ENCODE measurements at regions not wholly inside any gene's neighbourhood (a gene's known extent, or its start where the extent isn't known, plus 50 kb on each side); places are given as distances from the start of the nearest gene placed in this dataset.

- no peak for DNase-seq (ENCODE audit: low read depth)
- TF ChIP-seq CTCF (IDR thresholded peaks at IDR 0.05; ENCODE audit: low read depth, low read length) (no peak), POLR2A (IDR thresholded peaks at IDR 0.05; ENCODE audit: extremely low read depth, insufficient read length) (no peak), MYC (IDR thresholded peaks at IDR 0.05; ENCODE audit: low read depth, low read length) (no peak), MAX (IDR thresholded peaks at IDR 0.05; ENCODE audit: low read depth, low read length) (no peak)
- H3K4me3 ChIP-seq (ENCODE audit: low read depth, low read length) = no peak overlapping the region
Observed at GRCh38 chr5:26641492-26641891, 396.9 kb downstream of the CDH9 start.

GRCh38 chr5:26625099-26625498, 413.3 kb downstream of the CDH9 start:
- H3K4me3 ChIP-seq (ENCODE audit: low read depth, low read length) = no peak overlapping the region
- TF ChIP-seq POLR2A (IDR thresholded peaks at IDR 0.05; ENCODE audit: extremely low read depth, insufficient read length) (no peak), MYC (IDR thresholded peaks at IDR 0.05; ENCODE audit: low read depth, low read length) (no peak), MAX (IDR thresholded peaks at IDR 0.05; ENCODE audit: low read depth, low read length) (no peak), CTCF (IDR thresholded peaks at IDR 0.05; ENCODE audit: low read depth, low read length) (no peak)
- no peak for DNase-seq (ENCODE audit: low read depth)

- DNase-seq (ENCODE audit: low read depth) = no peak
- TF ChIP-seq MAX (IDR thresholded peaks at IDR 0.05; ENCODE audit: low read depth, low read length) = no peak
- TF ChIP-seq POLR2A (IDR thresholded peaks at IDR 0.05; ENCODE audit: extremely low read depth, insufficient read length) = no peak
- no peak for TF ChIP-seq MYC (IDR thresholded peaks at IDR 0.05; ENCODE audit: low read depth, low read length)
- no peak for TF ChIP-seq CTCF (IDR thresholded peaks at IDR 0.05; ENCODE audit: low read depth, low read length)
- no peak overlapping the region for H3K4me3 ChIP-seq (ENCODE audit: low read depth, low read length)
Observed at GRCh38 chr5:26622947-26623346, 415.4 kb downstream of the CDH9 start.

GRCh38 chr5:26610577-26610976, 427.8 kb downstream of the CDH9 start:
- TF ChIP-seq MYC (IDR thresholded peaks at IDR 0.05; ENCODE audit: low read depth, low read length) = no peak
- TF ChIP-seq MAX (IDR thresholded peaks at IDR 0.05; ENCODE audit: low read depth, low read length) = no peak
- no peak for TF ChIP-seq CTCF (IDR thresholded peaks at IDR 0.05; ENCODE audit: low read depth, low read length)
- no peak for TF ChIP-seq POLR2A (IDR thresholded peaks at IDR 0.05; ENCODE audit: extremely low read depth, insufficient read length)
- no peak for DNase-seq (ENCODE audit: low read depth)
- no peak overlapping the region for H3K4me3 ChIP-seq (ENCODE audit: low read depth, low read length)

- no peak overlapping the region for H3K4me3 ChIP-seq (ENCODE audit: low read depth, low read length)
- no peak for DNase-seq (ENCODE audit: low read depth)
- no peak for TF ChIP-seq CTCF (IDR thresholded peaks at IDR 0.05; ENCODE audit: low read depth, low read length)
- no peak for TF ChIP-seq MAX (IDR thresholded peaks at IDR 0.05; ENCODE audit: low read depth, low read length)
- no peak for TF ChIP-seq MYC (IDR thresholded peaks at IDR 0.05; ENCODE audit: low read depth, low read length)
- TF ChIP-seq POLR2A (IDR thresholded peaks at IDR 0.05; ENCODE audit: extremely low read depth, insufficient read length) = no peak
Observed at GRCh38 chr5:26601563-26601962, 436.8 kb downstream of the CDH9 start.

Measured in NB4 (cell line).